H1 (cell line): ENCODE measurements at regions not wholly inside any gene's neighbourhood (a gene's known extent, or its start where the extent isn't known, plus 50 kb on each side); places are given as distances from the start of the nearest gene placed in this dataset.

Experiments
- CTCF ChIA-PET: fragments of 300-600 bp; sonication (Branson Sonifier 250); formaldehyde crosslinking; loops from one replicate; lab custom pipeline; 2021; ENCODE audit not compliant: partially characterized antibody; lab: Charles Lee
- POLR2A ChIA-PET: fragments of 300-600 bp; sonication (Branson Sonifier 250); formaldehyde crosslinking; loops from one replicate; lab custom pipeline; 2021; ENCODE audit warnings: inconsistent platforms; ENCODE audit not compliant: partially characterized antibody; lab: Charles Lee
- DNase-seq, 2 experiments: peaks; one replicate each; pipeline versions ENCODE4 v3.0.0 to v3.0.0-alpha.2; 2010 to 2022; ENCODE audit warnings: low spot score in 2 of 2, low read depth in 1 of 2, mixed read lengths in 1 of 2
- FAIRE-seq: peaks from 2 replicates; lab custom pipeline; 2011; peaks lifted over from hg19 to GRCh38; lab: Jason Lieb, UNC
- H2AFZ ChIP-seq: 2 replicates; pipeline ENCODE4 v1.8.1; 2012; ENCODE audit warnings: low read length, inconsistent platforms
- H2AK5ac ChIP-seq: 2 replicates; pipeline ENCODE4 v1.6.1; 2013; ENCODE audit warnings: low read depth, low read length
- H2BK120ac ChIP-seq: replicated peaks from 2 replicates; pipeline ENCODE3; 2013; ENCODE audit warnings: low read depth, low read length, inconsistent platforms
- H2BK12ac ChIP-seq: 2 replicates; pipeline ENCODE4 v1.6.1; 2013; ENCODE audit warnings: low read depth, low read length
- H2BK15ac ChIP-seq: 2 replicates; pipeline ENCODE4 v1.6.1; 2013; ENCODE audit warnings: low read length
- H2BK20ac ChIP-seq: 2 replicates; pipeline ENCODE4 v1.6.1; 2013; ENCODE audit warnings: low read length
- H2BK5ac ChIP-seq: 2 replicates; pipeline ENCODE4 v1.6.1; 2013; ENCODE audit warnings: low read depth, low read length
- H3K14ac ChIP-seq: 2 replicates; pipeline ENCODE4 v1.6.1; 2013; ENCODE audit warnings: inconsistent platforms; ENCODE audit not compliant: insufficient read length
- H3K18ac ChIP-seq: 2 replicates; pipeline ENCODE4 v1.6.1; 2013; ENCODE audit warnings: low read length; ENCODE audit errors: extremely low read depth
- H3K23ac ChIP-seq: 2 replicates; pipeline ENCODE4 v1.6.1; 2013; ENCODE audit warnings: inconsistent platforms; ENCODE audit not compliant: insufficient read length
- H3K23me2 ChIP-seq: 2 replicates; pipeline ENCODE4 v1.6.1; 2013; ENCODE audit warnings: low read depth, low read length
- H3K27ac ChIP-seq: 2 replicates; pipeline ENCODE4 v1.6.1; 2011; ENCODE audit warnings: low read depth, low read length, inconsistent platforms
- H3K27me3 ChIP-seq, 4 experiments: replicated peaks in 1 of 4; 1 replicate in 1 of 4; 2 replicates in 3 of 4; pipeline versions ENCODE4 v1.6.1 to v1.8.1; 2011 to 2013; ENCODE audit warnings: low read length in 3 of 4, mild to moderate bottlenecking in 3 of 4, inconsistent platforms in 2 of 4, mixed read lengths in 2 of 4, moderate library complexity in 1 of 4; ENCODE audit not compliant: control insufficient read depth in 3 of 4, insufficient read depth in 3 of 4; ENCODE audit errors: extremely low read depth in 1 of 4
- H3K36me3 ChIP-seq, 4 experiments: 2 replicates each; pipeline versions ENCODE4 v1.6.1 to v1.8.1; 2011 to 2013; ENCODE audit warnings: mild to moderate bottlenecking in 4 of 4, low read length in 3 of 4, moderate library complexity in 2 of 4, control low read depth in 1 of 4, inconsistent platforms in 1 of 4; ENCODE audit not compliant: insufficient read depth in 4 of 4, control insufficient read depth in 2 of 4
- H3K4ac ChIP-seq: replicated peaks from 2 replicates; pipeline ENCODE3; 2013; ENCODE audit warnings: low read length, low read depth, mixed read lengths, inconsistent platforms; ENCODE audit not compliant: insufficient read length
- H3K4me1 ChIP-seq, 4 experiments: replicated peaks in 1 of 4; 1 replicate in 1 of 4; 2 replicates in 3 of 4; pipeline versions ENCODE4 v1.6.1 to v1.8.1; 2011 to 2013; ENCODE audit warnings: low read length in 3 of 4, inconsistent platforms in 2 of 4, mixed read lengths in 1 of 4; ENCODE audit not compliant: insufficient read depth in 4 of 4, control insufficient read depth in 3 of 4
- H3K4me2 ChIP-seq, 2 experiments: 2 replicates each; pipeline versions ENCODE4 v1.6.1 to v1.8.1; 2011 to 2013; ENCODE audit warnings: low read depth in 2 of 2, low read length in 2 of 2, control low read depth in 1 of 2, inconsistent platforms in 1 of 2, mild to moderate bottlenecking in 1 of 2; ENCODE audit not compliant: insufficient read depth in 1 of 2
- H3K4me3 ChIP-seq, 4 experiments: fragments of 200-600, 300-600 bp in 1 of 4; sonication (generic), shearing (Covaris generic), sonication (Bioruptor Twin) in 1 of 4; 2 replicates each; pipeline versions ENCODE4 v1.5.1 to v1.8.1; 2011 to 2016; ENCODE audit warnings: low read length in 4 of 4, low read depth in 3 of 4, control low read depth in 2 of 4, inconsistent platforms in 2 of 4, mild to moderate bottlenecking in 2 of 4, mixed read lengths in 1 of 4, moderate library complexity in 1 of 4; ENCODE audit not compliant: insufficient read depth in 2 of 4; ENCODE audit errors: extremely low read depth in 1 of 4
- H3K56ac ChIP-seq: replicated peaks from 2 replicates; pipeline ENCODE3; 2013; ENCODE audit warnings: low read depth, mild to moderate bottlenecking, mixed read lengths, low read length, inconsistent platforms; ENCODE audit not compliant: insufficient read length
- H3K79me1 ChIP-seq: 2 replicates; pipeline ENCODE4 v1.6.1; 2013; ENCODE audit warnings: low read depth, low read length, control low read depth
- H3K79me2 ChIP-seq, 2 experiments: 2 replicates each; pipeline versions ENCODE4 v1.6.1 to v1.8.1; 2012 to 2013; ENCODE audit warnings: low read length in 2 of 2, mild to moderate bottlenecking in 2 of 2, inconsistent platforms in 1 of 2; ENCODE audit not compliant: insufficient read depth in 2 of 2, control insufficient read depth in 1 of 2
- H3K9ac ChIP-seq, 4 experiments: replicated peaks in 1 of 4; 1 replicate in 1 of 4; 2 replicates in 3 of 4; pipeline versions ENCODE4 v1.6.1 to v1.8.1; 2011 to 2013; ENCODE audit warnings: low read depth in 3 of 4, low read length in 3 of 4, control low read depth in 2 of 4, mild to moderate bottlenecking in 2 of 4, moderate library complexity in 2 of 4, inconsistent platforms in 1 of 4; ENCODE audit errors: extremely low read depth in 1 of 4
- H3K9me3 ChIP-seq, 2 experiments: 2 replicates each; pipeline versions ENCODE4 v1.6.1 to v1.8.1; 2012 to 2013; ENCODE audit warnings: mild to moderate bottlenecking in 2 of 2, moderate library complexity in 2 of 2, control low read depth in 1 of 2, inconsistent platforms in 1 of 2, low read depth in 1 of 2, low read length in 1 of 2, mixed read lengths in 1 of 2; ENCODE audit not compliant: insufficient read depth in 2 of 2
- H4K20me1 ChIP-seq, 2 experiments: replicated peaks in 1 of 2; 2 replicates each; pipeline versions ENCODE3 to v1.8.1; 2011 to 2013; ENCODE audit warnings: inconsistent platforms in 2 of 2, low read length in 2 of 2, mild to moderate bottlenecking in 1 of 2; ENCODE audit not compliant: insufficient read depth in 2 of 2, control insufficient read depth in 1 of 2
- H4K5ac ChIP-seq: 2 replicates; pipeline ENCODE4 v1.6.1; 2013; ENCODE audit warnings: low read length, low read depth, mixed read lengths, inconsistent platforms; ENCODE audit not compliant: insufficient read length
- H4K8ac ChIP-seq: 2 replicates; pipeline ENCODE4 v1.8.0; 2013; ENCODE audit warnings: mild to moderate bottlenecking, moderate library complexity, low read length, inconsistent platforms; ENCODE audit not compliant: insufficient read depth; ENCODE audit errors: extremely low read depth
- H4K91ac ChIP-seq: replicated peaks from 2 replicates; pipeline ENCODE3; 2013; ENCODE audit warnings: low read length, mixed read lengths, inconsistent platforms; ENCODE audit not compliant: insufficient read length
- BCL11A ChIP-seq, 2 experiments: IDR thresholded peaks; one replicate each; pipeline ENCODE4 v1.6.1; 2011; ENCODE audit warnings: low read depth in 2 of 2, low read length in 2 of 2, mild to moderate bottlenecking in 2 of 2
- E2F6 ChIP-seq: IDR thresholded peaks from 2 replicates; pipeline ENCODE4 v1.6.1; 2012; ENCODE audit warnings: inconsistent platforms
- KDM1A ChIP-seq: fragments of 200-600, 300-600 bp; sonication (generic); IDR thresholded peaks from 2 replicates; pipeline ENCODE4 v1.7.1; 2016; ENCODE audit warnings: mild to moderate bottlenecking, low read length, borderline replicate concordance
- SP1 ChIP-seq: IDR thresholded peaks from 2 replicates; pipeline ENCODE4 v1.6.1; 2011; ENCODE audit warnings: low read depth, low read length
- SP4 ChIP-seq: IDR thresholded peaks from 2 replicates; pipeline ENCODE4 v1.6.1; 2012; ENCODE audit warnings: low read length, inconsistent platforms
- TEAD4 ChIP-seq: IDR thresholded peaks from 2 replicates; pipeline ENCODE4 v1.6.1; 2012; ENCODE audit warnings: low read depth, low read length, inconsistent platforms, mixed read lengths
- WGBS, 2 experiments: shearing (Covaris generic) in 1 of 2; methylation state at CpG; one replicate each; pipeline versions ENCODE4 v1.1.6 to v1.1.7; 2013 to 2015; ENCODE audit warnings: low lambda C conversion rate in 2 of 2, mixed read lengths in 2 of 2, inconsistent platforms in 1 of 2, low coverage in 1 of 2, missing lambda C conversion rate in 1 of 2; ENCODE audit not compliant: insufficient replicate concordance in 2 of 2, insufficient coverage in 1 of 2, insufficient read length in 1 of 2; ENCODE audit errors: extremely low coverage in 1 of 2, missing lambda C conversion rate in 1 of 2; 5-methylcytosine and 5-hydroxymethylcytosine counted together

- no peak overlapping the region for H2BK20ac ChIP-seq
- peaks cover 0 to 31% of the 10 kb centered on the region in 2 experiments; a peak in 1 of 4 replicates for H3K79me2 ChIP-seq
- no peak overlapping the region for H2BK12ac ChIP-seq
- H3K4ac ChIP-seq: no peak overlapping the region
- H2BK120ac ChIP-seq: no peak overlapping the region
- no peak overlapping the region for H3K23ac ChIP-seq
- H3K9ac ChIP-seq: no peak overlapping the region
- H3K4me2 ChIP-seq: peak overlapping the region in 1 of 2 experiments; percentile 21; a peak in 1 of 4 replicates
- peaks cover 9 to 28% (median 18%) of the 10 kb centered on the region in 4 experiments for H3K4me1 ChIP-seq
- H3K9me3 ChIP-seq: no peaks in the 10 kb centered on the region
- no peak overlapping the region for H2AFZ ChIP-seq
- no peak overlapping the region for H4K91ac ChIP-seq
- TF ChIP-seq SP1 (no peak), BCL11A (IDR thresholded peaks at IDR 0.05; ENCODE audit: low read depth in 2 of 2, low read length in 2 of 2) (no peak), KDM1A (peak; percentile 94), E2F6 (no peak), TEAD4 (no peak), SP4 (no peak)
- 0 out of 2 replicates have a peak overlapping the region, but pooled peaks have one; percentile 3 for H2BK5ac ChIP-seq
- no peaks in the 10 kb centered on the region for H3K23me2 ChIP-seq
- H3K27ac ChIP-seq: no peak overlapping the region
- H3K18ac ChIP-seq: no peak overlapping the region
- H3K36me3 ChIP-seq: peaks cover 0 to 8% (median under 1%) of the 10 kb centered on the region in 4 experiments; a peak in 3 of 8 replicates
- no peak overlapping the region for H4K8ac ChIP-seq
- no peak overlapping the region for H3K4me3 ChIP-seq
- DNase-seq: no peak
- WGBS, 2 experiments: 94% methylated on average over 3 of the region's 3 CpGs; no CpG with 5 or more reads in 1 of the 2 experiments
- peaks cover 33% of the 10 kb centered on the region for H3K79me1 ChIP-seq
- H3K14ac ChIP-seq: no peak overlapping the region
- no peak for FAIRE-seq
- no peak overlapping the region for H2BK15ac ChIP-seq
- H3K56ac ChIP-seq: no peak overlapping the region
- H2AK5ac ChIP-seq: peak overlapping the region; percentile 24; the same call in 1 of the 2 replicates
- no peak overlapping the region for H4K5ac ChIP-seq
- peaks cover 10 to 13% of the 10 kb centered on the region in 2 experiments for H4K20me1 ChIP-seq
- CTCF ChIA-PET: interaction anchor here (0.5 to 1.6 kb wide), 4 partner anchors 23 to 77 kb away, joined by 3 to 4 read pairs (median 4); no protein-coding TSS in a partner anchor
- no peaks in the 10 kb centered on the region; a peak in 1 of 7 replicates for H3K27me3 ChIP-seq
- POLR2A ChIA-PET: interaction anchor here (0.7 kb wide), 1 partner anchor 33 kb away, joined by 3 read pairs; no protein-coding TSS in a partner anchor
Observed at GRCh38 chr2:120802867-120803484, 67.3 kb downstream of the GLI2 start.
